ENCODE measurements at regions not wholly inside any gene's neighbourhood (a gene's known extent, or its start where the extent isn't known, plus 50 kb on each side); places are given as distances from the start of the nearest gene placed in this dataset.

DNA sequence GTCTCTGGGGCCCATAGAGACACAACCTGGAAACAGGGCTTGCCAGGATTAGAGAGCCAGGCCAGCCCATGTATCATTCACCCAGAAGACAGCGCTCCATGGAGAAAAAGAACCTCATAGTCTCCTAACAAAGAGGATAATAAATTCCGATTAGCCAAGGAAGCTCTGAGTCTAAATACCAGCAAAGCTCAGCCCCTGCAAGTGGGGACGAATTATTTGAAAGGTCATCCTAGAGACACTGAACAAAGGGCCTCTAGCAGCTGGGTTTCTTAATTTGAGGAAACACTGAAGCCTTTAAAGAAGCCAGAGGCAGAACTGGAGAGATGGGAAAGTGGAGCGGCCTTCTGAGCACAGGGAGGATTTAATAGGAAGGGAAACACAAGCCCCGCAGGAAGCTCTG, 287.1 kb upstream of the ZNF462 start:
- H3K36me3 ChIP-seq (ENCODE audit: control insufficient read depth in 4 of 4, insufficient read depth in 4 of 4, low read length in 4 of 4): no peaks in the 10 kb centered on the region
- WGBS, 2 donors: 88 to 90% methylated on average over 5 of the region's 5 CpGs
- H3K9me3 ChIP-seq (ENCODE audit: control insufficient read depth in 4 of 4, insufficient read depth in 3 of 4, low read length in 3 of 4): peaks cover 0 to 7% (median 1%) of the 10 kb centered on the region in 4 donors
- no peaks in the 10 kb centered on the region for H3K27me3 ChIP-seq (ENCODE audit: control insufficient read depth in 3 of 3, insufficient read depth in 3 of 3, low read length in 2 of 3)
- H3K27ac ChIP-seq (ENCODE audit: low read depth in 1 of 2, low read length in 1 of 2): no peak overlapping the region
- DNase-seq (peak in 2 of 3 donors; percentile 16 to 25), ATAC-seq (ENCODE audit: insufficient read depth, low FRiP score) (no peak)
- no peak overlapping the region for H3K4me3 ChIP-seq
- H3K9ac ChIP-seq (ENCODE audit: insufficient read depth in 1 of 2, low read length in 2 of 2): no peak overlapping the region
- H3K4me1 ChIP-seq (ENCODE audit: control insufficient read depth in 5 of 5, insufficient read depth in 5 of 5, low read length in 5 of 5): peaks cover 0 to 15% (median 0%) of the 10 kb centered on the region in 5 donors
- TF ChIP-seq, protein P1, sequence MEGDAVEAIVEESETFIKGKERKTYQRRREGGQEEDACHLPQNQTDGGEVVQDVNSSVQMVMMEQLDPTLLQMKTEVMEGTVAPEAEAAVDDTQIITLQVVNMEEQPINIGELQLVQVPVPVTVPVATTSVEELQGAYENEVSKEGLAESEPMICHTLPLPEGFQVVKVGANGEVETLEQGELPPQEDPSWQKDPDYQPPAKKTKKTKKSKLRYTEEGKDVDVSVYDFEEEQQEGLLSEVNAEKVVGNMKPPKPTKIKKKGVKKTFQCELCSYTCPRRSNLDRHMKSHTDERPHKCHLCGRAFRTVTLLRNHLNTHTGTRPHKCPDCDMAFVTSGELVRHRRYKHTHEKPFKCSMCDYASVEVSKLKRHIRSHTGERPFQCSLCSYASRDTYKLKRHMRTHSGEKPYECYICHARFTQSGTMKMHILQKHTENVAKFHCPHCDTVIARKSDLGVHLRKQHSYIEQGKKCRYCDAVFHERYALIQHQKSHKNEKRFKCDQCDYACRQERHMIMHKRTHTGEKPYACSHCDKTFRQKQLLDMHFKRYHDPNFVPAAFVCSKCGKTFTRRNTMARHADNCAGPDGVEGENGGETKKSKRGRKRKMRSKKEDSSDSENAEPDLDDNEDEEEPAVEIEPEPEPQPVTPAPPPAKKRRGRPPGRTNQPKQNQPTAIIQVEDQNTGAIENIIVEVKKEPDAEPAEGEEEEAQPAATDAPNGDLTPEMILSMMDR (IDR thresholded peaks at IDR 0.05; ENCODE audit: control extremely low read depth, extremely low read depth): no peak

DNA sequence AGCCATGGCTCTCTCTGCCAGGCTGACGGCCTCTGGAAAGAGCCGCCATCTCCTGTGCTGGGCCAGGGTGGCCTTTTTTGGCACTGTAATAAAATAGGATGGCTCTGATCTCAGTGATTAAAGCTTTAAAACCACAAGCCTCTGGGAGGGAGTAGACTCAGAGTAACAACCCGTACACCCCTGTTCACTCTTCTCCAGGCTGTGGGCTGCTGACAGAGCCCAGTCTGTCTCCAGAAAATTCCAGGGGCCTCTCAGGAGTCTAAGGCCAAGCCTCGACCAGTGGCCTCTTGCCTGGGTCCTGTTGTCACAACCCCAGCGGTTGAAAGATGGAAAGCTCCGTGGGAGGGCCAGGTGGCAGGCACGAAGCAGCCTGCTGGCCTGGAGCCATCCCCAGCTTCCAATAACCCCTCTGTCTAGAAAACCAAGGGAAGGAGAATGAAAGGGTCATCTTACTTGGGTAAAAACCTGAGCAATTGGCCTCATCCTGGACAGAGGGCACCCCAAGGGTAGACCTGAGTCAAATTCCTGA, 286.7 kb upstream of the ZNF462 start:
- Histone ChIP-seq H3K4me3 (no peak overlapping the region), H3K36me3 (ENCODE audit: control insufficient read depth in 4 of 4, insufficient read depth in 4 of 4, low read length in 4 of 4) (no peaks in the 10 kb centered on the region), H3K27me3 (ENCODE audit: control insufficient read depth in 3 of 3, insufficient read depth in 3 of 3, low read length in 2 of 3) (no peaks in the 10 kb centered on the region), H3K27ac (ENCODE audit: low read depth in 1 of 2, low read length in 1 of 2) (no peak overlapping the region), H3K4me1 (ENCODE audit: control insufficient read depth in 5 of 5, insufficient read depth in 5 of 5, low read length in 5 of 5) (peaks cover 0 to 15% (median 0%) of the 10 kb centered on the region in 5 donors), H3K9me3 (ENCODE audit: control insufficient read depth in 4 of 4, insufficient read depth in 3 of 4, low read length in 3 of 4) (peaks cover 0 to 7% (median 1%) of the 10 kb centered on the region in 4 donors), H3K9ac (ENCODE audit: insufficient read depth in 1 of 2, low read length in 2 of 2) (no peak overlapping the region)
- TF ChIP-seq, protein P1 (IDR thresholded peaks at IDR 0.05; ENCODE audit: control extremely low read depth, extremely low read depth): no peak
- 83 to 86% methylated on average over 7 of the region's 7 CpGs for WGBS, 2 donors
- ATAC-seq (ENCODE audit: insufficient read depth, low FRiP score) (no peak), DNase-seq (no peak)

DNA sequence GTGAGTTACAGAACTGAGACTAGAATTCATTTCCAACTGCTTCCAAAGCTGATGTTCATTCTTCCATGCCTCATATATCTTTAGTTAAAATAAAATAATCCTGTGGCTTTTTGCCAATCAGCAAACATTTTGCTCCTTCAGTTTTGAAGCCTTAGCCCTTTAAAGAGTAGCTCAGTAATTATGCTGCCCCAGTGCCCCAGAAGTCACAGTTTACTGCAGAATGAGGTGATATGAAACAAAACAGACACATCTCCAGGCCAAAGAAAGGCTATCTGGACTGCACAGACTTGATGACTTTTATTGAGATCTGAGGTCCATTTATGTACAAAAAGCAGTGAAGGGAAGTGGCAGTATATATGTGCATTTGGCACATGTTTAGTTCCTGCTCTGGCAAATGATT, 285.8 kb upstream of the ZNF462 start:
- Histone ChIP-seq H3K4me1 (ENCODE audit: control insufficient read depth in 5 of 5, insufficient read depth in 5 of 5, low read length in 5 of 5) (peaks cover 0 to 15% (median 0%) of the 10 kb centered on the region in 5 donors), H3K36me3 (ENCODE audit: control insufficient read depth in 4 of 4, insufficient read depth in 4 of 4, low read length in 4 of 4) (no peaks in the 10 kb centered on the region), H3K27ac (ENCODE audit: low read depth in 1 of 2, low read length in 1 of 2) (no peak overlapping the region), H3K9ac (ENCODE audit: insufficient read depth in 1 of 2, low read length in 2 of 2) (no peak overlapping the region), H3K4me3 (no peak overlapping the region), H3K9me3 (ENCODE audit: control insufficient read depth in 4 of 4, insufficient read depth in 3 of 4, low read length in 3 of 4) (peaks cover 0 to 7% (median 1%) of the 10 kb centered on the region in 4 donors), H3K27me3 (ENCODE audit: control insufficient read depth in 3 of 3, insufficient read depth in 3 of 3, low read length in 2 of 3) (no peaks in the 10 kb centered on the region)
- ATAC-seq (ENCODE audit: insufficient read depth, low FRiP score) (no peak), DNase-seq (peak; percentile 58 to 94 (median 93))
- TF ChIP-seq, protein P1 (IDR thresholded peaks at IDR 0.05; ENCODE audit: control extremely low read depth, extremely low read depth): no peak

DNA sequence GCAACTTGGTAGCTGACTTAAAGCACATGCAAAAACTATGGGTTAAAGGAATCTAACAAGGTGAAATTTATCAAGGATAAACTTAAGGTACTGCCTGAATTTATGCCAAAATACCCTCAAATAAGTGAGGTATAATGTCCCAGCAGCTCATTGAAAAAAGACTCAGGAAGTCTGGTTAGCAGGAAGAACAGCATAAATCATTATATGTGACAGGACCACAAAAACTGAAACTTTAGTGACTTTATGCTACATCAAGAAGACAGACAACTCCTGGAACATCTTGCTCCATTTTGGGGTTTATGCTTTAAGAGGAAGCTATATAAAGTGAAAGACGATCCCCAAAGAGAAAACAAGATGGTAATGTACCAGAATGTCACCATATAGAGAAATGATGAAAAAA, 282.4 kb upstream of the ZNF462 start:
- peaks cover 0 to 15% (median 0%) of the 10 kb centered on the region in 5 donors for H3K4me1 ChIP-seq (ENCODE audit: control insufficient read depth in 5 of 5, insufficient read depth in 5 of 5, low read length in 5 of 5)
- TF ChIP-seq, protein P1 (IDR thresholded peaks at IDR 0.05; ENCODE audit: control extremely low read depth, extremely low read depth): no peak
- ATAC-seq (ENCODE audit: insufficient read depth, low FRiP score) (no peak), DNase-seq (no peak)
- H3K36me3 ChIP-seq (ENCODE audit: control insufficient read depth in 4 of 4, insufficient read depth in 4 of 4, low read length in 4 of 4): no peaks in the 10 kb centered on the region
- peaks cover 0 to 7% (median 2%) of the 10 kb centered on the region in 4 donors for H3K9me3 ChIP-seq (ENCODE audit: control insufficient read depth in 4 of 4, insufficient read depth in 3 of 4, low read length in 3 of 4)
- H3K27me3 ChIP-seq (ENCODE audit: control insufficient read depth in 3 of 3, insufficient read depth in 3 of 3, low read length in 2 of 3): no peaks in the 10 kb centered on the region
- H3K9ac ChIP-seq (ENCODE audit: insufficient read depth in 1 of 2, low read length in 2 of 2): no peak overlapping the region
- H3K27ac ChIP-seq (ENCODE audit: low read depth in 1 of 2, low read length in 1 of 2): no peak overlapping the region
- no peak overlapping the region for H3K4me3 ChIP-seq
- WGBS, 2 donors: 35 to 54% methylated on average over 1 of the region's 1 CpG
